Thyroid gland (tissue), 4 donors: ENCODE measurements at regions not wholly inside any gene's neighbourhood (a gene's known extent, or its start where the extent isn't known, plus 50 kb on each side); places are given as distances from the start of the nearest gene placed in this dataset.
"Not testable (repeated sequence)": the region's sequence is repeated elsewhere in the genome, so short reads cannot be mapped to it uniquely, and the experiment has no call there.

Source experiments
- POLR2A ChIP-seq, 2 donors: fragments of 450-650 bp; IDR thresholded peaks; one replicate each; pipeline ENCODE4 v1.6.1; 2017; ENCODE audit warnings: antibody characterized with exemption in 2 of 2, mild to moderate bottlenecking in 2 of 2, moderate library complexity in 1 of 2
- TF ChIP-seq, protein P1 (sequence below), 6 experiments: fragments of 200-600 bp in 3 of 6; fragments of 450-650 bp in 3 of 6; sonication (generic) in 3 of 6; IDR thresholded peaks; one replicate each; pipeline ENCODE4 v1.5.1; 2016 to 2019; ENCODE audit warnings: antibody characterized with exemption in 6 of 6, mild to moderate bottlenecking in 2 of 6, inconsistent platforms in 1 of 6, moderate library complexity in 1 of 6

DNA sequence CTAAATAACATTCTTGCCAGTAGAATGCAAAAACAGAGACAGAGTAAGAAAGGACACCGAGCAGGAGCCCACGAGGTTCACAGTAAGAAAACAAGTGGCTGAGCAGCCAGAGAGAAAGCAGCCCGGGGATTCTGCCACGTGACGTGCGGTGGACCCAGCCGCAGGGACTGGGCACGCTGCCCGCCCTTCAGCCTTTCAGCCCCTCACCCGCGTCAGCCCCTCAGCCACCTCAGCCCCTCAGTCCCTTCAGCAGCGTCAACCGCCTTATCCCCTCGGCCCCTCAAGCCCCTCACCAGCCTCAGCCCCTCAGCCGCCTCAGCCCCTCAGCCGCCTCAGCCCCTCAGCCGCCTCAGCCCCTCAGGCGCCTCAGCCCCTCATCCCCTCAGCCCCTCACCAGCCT lies 1532.2 kb downstream of the REEP3 start:
- TF ChIP-seq, protein P1, sequence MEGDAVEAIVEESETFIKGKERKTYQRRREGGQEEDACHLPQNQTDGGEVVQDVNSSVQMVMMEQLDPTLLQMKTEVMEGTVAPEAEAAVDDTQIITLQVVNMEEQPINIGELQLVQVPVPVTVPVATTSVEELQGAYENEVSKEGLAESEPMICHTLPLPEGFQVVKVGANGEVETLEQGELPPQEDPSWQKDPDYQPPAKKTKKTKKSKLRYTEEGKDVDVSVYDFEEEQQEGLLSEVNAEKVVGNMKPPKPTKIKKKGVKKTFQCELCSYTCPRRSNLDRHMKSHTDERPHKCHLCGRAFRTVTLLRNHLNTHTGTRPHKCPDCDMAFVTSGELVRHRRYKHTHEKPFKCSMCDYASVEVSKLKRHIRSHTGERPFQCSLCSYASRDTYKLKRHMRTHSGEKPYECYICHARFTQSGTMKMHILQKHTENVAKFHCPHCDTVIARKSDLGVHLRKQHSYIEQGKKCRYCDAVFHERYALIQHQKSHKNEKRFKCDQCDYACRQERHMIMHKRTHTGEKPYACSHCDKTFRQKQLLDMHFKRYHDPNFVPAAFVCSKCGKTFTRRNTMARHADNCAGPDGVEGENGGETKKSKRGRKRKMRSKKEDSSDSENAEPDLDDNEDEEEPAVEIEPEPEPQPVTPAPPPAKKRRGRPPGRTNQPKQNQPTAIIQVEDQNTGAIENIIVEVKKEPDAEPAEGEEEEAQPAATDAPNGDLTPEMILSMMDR (IDR thresholded peaks at IDR 0.05), result not testable (repeated sequence)
- TF ChIP-seq POLR2A (IDR thresholded peaks at IDR 0.05), result not testable (repeated sequence)
